Endothelial cell of umbilical vein (primary cell): ENCODE measurements at regions not wholly inside any gene's neighbourhood (a gene's known extent, or its start where the extent isn't known, plus 50 kb on each side); places are given as distances from the start of the nearest gene placed in this dataset.

Source experiments
- CTCF ChIP-seq, 2 donors: IDR thresholded peaks; 1 replicate in 1 of 2; 2 replicates in 1 of 2; pipeline ENCODE4 v1.5.1; 2011; ENCODE audit warnings: low read length in 2 of 2, mild to moderate bottlenecking in 2 of 2, moderate library complexity in 2 of 2, control low read depth in 1 of 2, inconsistent platforms in 1 of 2, low read depth in 1 of 2; ENCODE audit not compliant: insufficient read depth in 1 of 2; ENCODE audit errors: extremely low read depth in 1 of 2
- EZH2 ChIP-seq: IDR thresholded peaks from 2 replicates; pipeline ENCODE4 v1.6.1; 2012; ENCODE audit warnings: borderline replicate concordance, low read depth, mild to moderate bottlenecking, moderate library complexity, low read length, inconsistent platforms; ENCODE audit not compliant: severe bottlenecking
- FOS ChIP-seq: IDR thresholded peaks from 2 replicates; pipeline ENCODE4 v1.6.1; 2011; ENCODE audit warnings: mild to moderate bottlenecking, low read length, moderate library complexity, borderline replicate concordance; ENCODE audit not compliant: insufficient read depth
- JUN ChIP-seq: IDR thresholded peaks from 2 replicates; pipeline ENCODE4 v1.6.1; 2011; ENCODE audit warnings: borderline replicate concordance, low read depth; ENCODE audit not compliant: insufficient read length, insufficient read depth
- MAX ChIP-seq: IDR thresholded peaks from 2 replicates; pipeline ENCODE4 v1.6.1; 2011; ENCODE audit not compliant: insufficient read depth, insufficient read length
- MYC ChIP-seq: IDR thresholded peaks from one replicate; pipeline ENCODE4 v1.6.1; 2011; ENCODE audit warnings: mild to moderate bottlenecking, low read depth, low read length
- POLR2A ChIP-seq: IDR thresholded peaks from 2 replicates; pipeline ENCODE4 v1.6.1; 2012; ENCODE audit warnings: low read depth, mild to moderate bottlenecking, control low read depth, low read length
- POLR2AphosphoS5 ChIP-seq: IDR thresholded peaks from 2 replicates; pipeline ENCODE4 v1.6.1; 2012; ENCODE audit warnings: low read depth, mild to moderate bottlenecking, control low read depth, low read length, moderate library complexity; ENCODE audit not compliant: insufficient read depth

- TF ChIP-seq MAX (no peak), POLR2AphosphoS5 (no peak), CTCF (IDR thresholded peaks at IDR 0.05; ENCODE audit: extremely low read depth in 1 of 2, insufficient read depth in 1 of 2, low read depth in 1 of 2, low read length in 2 of 2) (no peak), FOS (no peak), POLR2A (no peak), JUN (no peak), MYC (no peak), EZH2 (no peak)
These were observed 297.7 kb downstream of the SEC14L1 start for GRCh38 chr17:77438241-77439188.
